Neural crest cell (in vitro differentiated cells): ENCODE measurements at regions not wholly inside any gene's neighbourhood (a gene's known extent, or its start where the extent isn't known, plus 50 kb on each side); places are given as distances from the start of the nearest gene placed in this dataset.

ENCODE experiments used
- DNase-seq: peaks from one replicate; pipeline ENCODE4 v3.0.0; 2021; ENCODE audit warnings: low read depth, mixed read lengths, low spot score
- H3K27ac Mint-ChIP-seq: one replicate; pipeline ENCODE4 v1.8.0; 2021; ENCODE audit warnings: mild to moderate bottlenecking, mixed read lengths; ENCODE audit not compliant: unreplicated experiment
- H3K27me3 Mint-ChIP-seq: 2 replicates; pipeline ENCODE4 v1.8.0; 2021; ENCODE audit warnings: low read depth, mild to moderate bottlenecking, mixed read lengths
- H3K36me3 Mint-ChIP-seq: 2 replicates; pipeline ENCODE4 v1.8.0; 2021; ENCODE audit warnings: low read depth, mild to moderate bottlenecking, mixed read lengths
- H3K4me1 Mint-ChIP-seq: 2 replicates; pipeline ENCODE4 v1.8.0; 2021; ENCODE audit warnings: mixed read lengths
- H3K4me3 Mint-ChIP-seq: one replicate; pipeline ENCODE4 v1.8.0; 2021; ENCODE audit warnings: mild to moderate bottlenecking, mixed read lengths
- H3K9me3 Mint-ChIP-seq: 2 replicates; pipeline ENCODE4 v1.8.0; 2021; ENCODE audit warnings: mixed read lengths
- CTCF ChIP-seq: fragments of 200-600 bp; sonication (generic); conservative IDR thresholded peaks from 2 replicates; pipeline ENCODE4 v1.5.0; 2021; ENCODE audit warnings: antibody characterized with exemption, mild to moderate bottlenecking

- Mint-ChIP-seq H3K4me1 (peaks cover 14% of the 10 kb centered on the region), H3K9me3 (no peaks in the 10 kb centered on the region), H3K27me3 (no peaks in the 10 kb centered on the region), H3K4me3 (no peak overlapping the region), H3K36me3 (no peaks in the 10 kb centered on the region), H3K27ac (no peak overlapping the region)
- TF ChIP-seq CTCF: no peak
- no peak for DNase-seq
Observed at GRCh38 chr6:88268508-88268907, 102.4 kb upstream of the CNR1 start.

- Mint-ChIP-seq H3K27me3 (no peaks in the 10 kb centered on the region), H3K9me3 (no peaks in the 10 kb centered on the region), H3K36me3 (no peaks in the 10 kb centered on the region), H3K4me1 (peaks cover 18% of the 10 kb centered on the region), H3K27ac (no peak overlapping the region), H3K4me3 (no peak overlapping the region)
- DNase-seq: no peak
- no peak for TF ChIP-seq CTCF
Observed at GRCh38 chr6:88266126-88266525, 100.0 kb upstream of the CNR1 start.

GRCh38 chr6:88263591-88263990, 97.4 kb upstream of the CNR1 start:
- no peak for DNase-seq
- Mint-ChIP-seq H3K36me3 (no peaks in the 10 kb centered on the region), H3K27me3 (no peaks in the 10 kb centered on the region), H3K4me1 (peaks cover 12% of the 10 kb centered on the region), H3K27ac (no peak overlapping the region), H3K4me3 (no peak overlapping the region), H3K9me3 (no peaks in the 10 kb centered on the region)
- no peak for TF ChIP-seq CTCF

- DNase-seq: no peak
- H3K36me3 Mint-ChIP-seq: no peaks in the 10 kb centered on the region
- H3K4me3 Mint-ChIP-seq: no peak overlapping the region
- TF ChIP-seq CTCF: no peak
- peaks cover 7% of the 10 kb centered on the region for H3K4me1 Mint-ChIP-seq
- H3K27me3 Mint-ChIP-seq: no peaks in the 10 kb centered on the region
- H3K27ac Mint-ChIP-seq: no peak overlapping the region
- no peaks in the 10 kb centered on the region for H3K9me3 Mint-ChIP-seq
Observed at GRCh38 chr6:88262332-88262731, 96.2 kb upstream of the CNR1 start.

GRCh38 chr6:88251301-88251700, 85.2 kb upstream of the CNR1 start:
- no peak for TF ChIP-seq CTCF
- Mint-ChIP-seq H3K27me3 (no peaks in the 10 kb centered on the region), H3K9me3 (peaks cover 2% of the 10 kb centered on the region), H3K27ac (no peak overlapping the region), H3K36me3 (peaks cover 2% of the 10 kb centered on the region), H3K4me1 (peaks cover 8% of the 10 kb centered on the region), H3K4me3 (no peak overlapping the region)
- no peak for DNase-seq
